Tibial nerve (tissue), 4 donors: ENCODE measurements at regions not wholly inside any gene's neighbourhood (a gene's known extent, or its start where the extent isn't known, plus 50 kb on each side); places are given as distances from the start of the nearest gene placed in this dataset.

Experiments
- DNase-seq, 2 donors: peaks; one replicate each; pipeline ENCODE4 v3.0.0-alpha.2; 2019; ENCODE audit warnings: low spot score in 2 of 2
- H3K27ac ChIP-seq, 4 donors: fragments of 200-600 bp; sonication (generic) in 3 of 4; one replicate each; pipeline ENCODE4 v1.5.1; 2017 to 2019; ENCODE audit warnings: mild to moderate bottlenecking in 1 of 4
- H3K27me3 ChIP-seq, 2 donors: fragments of 200-600 bp; sonication (generic) in 1 of 2; one replicate each; pipeline versions ENCODE4 v1.5.1 to v1.6.0; 2017 to 2019
- H3K36me3 ChIP-seq, 3 donors: fragments of 200-600 bp; sonication (generic); one replicate each; pipeline ENCODE4 v1.5.1; 2018 to 2019
- H3K4me1 ChIP-seq, 4 donors: fragments of 200-600 bp; sonication (generic) in 3 of 4; one replicate each; pipeline ENCODE4 v1.5.1; 2017 to 2019
- H3K4me3 ChIP-seq, 4 donors: fragments of 200-600 bp; sonication (generic) in 3 of 4; one replicate each; pipeline ENCODE4 v1.5.1; 2017 to 2019; ENCODE audit warnings: mild to moderate bottlenecking in 1 of 4, moderate library complexity in 1 of 4
- H3K9me3 ChIP-seq, 4 donors: fragments of 200-600 bp; sonication (generic) in 3 of 4; one replicate each; pipeline ENCODE4 v1.5.1; 2017 to 2019
- CTCF ChIP-seq, 5 experiments: fragments of 200-600 bp in 3 of 5; fragments of 450-650 bp in 2 of 5; sonication (generic) in 3 of 5; IDR thresholded peaks; one replicate each; pipeline ENCODE4 v1.5.1; 2016 to 2019; ENCODE audit warnings: antibody characterized with exemption in 5 of 5, mild to moderate bottlenecking in 3 of 5, moderate library complexity in 2 of 5
- EP300 ChIP-seq, 2 donors: sonication (generic); formaldehyde crosslinking; IDR thresholded peaks; one replicate each; pipeline ENCODE4 v1.6.1; 2017; ENCODE audit warnings: antibody characterized with exemption in 2 of 2, mild to moderate bottlenecking in 1 of 2
- POLR2A ChIP-seq, 2 donors: fragments of 450-650 bp; IDR thresholded peaks; one replicate each; pipeline ENCODE4 v1.6.1; 2017; ENCODE audit warnings: antibody characterized with exemption in 2 of 2, mild to moderate bottlenecking in 2 of 2, moderate library complexity in 2 of 2
- WGBS, 2 donors: methylation state at CpG; one replicate each; pipeline ENCODE4 v1.1.5; 2018; 5-methylcytosine and 5-hydroxymethylcytosine counted together

DNA sequence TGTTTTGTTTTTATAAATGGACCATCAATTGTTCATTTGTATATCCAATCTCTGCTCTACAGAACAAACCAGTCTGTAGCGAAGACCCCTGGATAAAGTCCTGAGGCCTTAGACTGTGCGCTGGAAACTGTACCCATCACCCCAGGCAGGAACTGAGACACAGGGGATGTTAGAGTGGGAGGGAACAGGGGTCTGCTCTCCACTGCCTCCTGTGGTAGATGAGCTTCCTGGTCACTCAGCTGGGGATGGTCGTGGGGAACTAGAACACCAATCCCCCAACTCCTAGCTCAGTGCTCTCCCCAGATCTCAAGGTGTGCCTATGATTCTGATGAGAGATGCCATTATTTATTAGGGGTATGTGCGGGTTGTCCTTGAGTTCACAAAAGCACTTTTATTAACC lies 340.2 kb upstream of the IGF1R start:
- peaks cover 0 to 3% of the 10 kb centered on the region in 2 donors for H3K27me3 ChIP-seq
- 80 to 83% methylated on average over 4 of the region's 4 CpGs for WGBS, 2 donors
- TF ChIP-seq POLR2A (IDR thresholded peaks at IDR 0.05): no peak
- TF ChIP-seq EP300 (IDR thresholded peaks at IDR 0.05): no peak
- no peak for TF ChIP-seq CTCF (IDR thresholded peaks at IDR 0.05)

GRCh38 chr15:98311566-98312188 lies 336.7 kb upstream of the IGF1R start:
- TF ChIP-seq CTCF (IDR thresholded peaks at IDR 0.05) (peak; percentile 68 to 81 (median 74)), POLR2A (IDR thresholded peaks at IDR 0.05) (no peak)
- peak; percentile 84 to 98 for DNase-seq
- no peaks in the 10 kb centered on the region for H3K27me3 ChIP-seq
- no peak overlapping the region for H3K27ac ChIP-seq
- no peak overlapping the region for H3K4me3 ChIP-seq
- no peaks in the 10 kb centered on the region for H3K9me3 ChIP-seq
- no peaks in the 10 kb centered on the region for H3K36me3 ChIP-seq
- 11 to 16% methylated on average over 8 of the region's 8 CpGs for WGBS, 2 donors
- H3K4me1 ChIP-seq: peaks cover 0 to 5% (median 0%) of the 10 kb centered on the region in 4 donors

More for the DNA sequence above, 340.2 kb upstream of the IGF1R start:
- Histone ChIP-seq H3K27ac (no peak overlapping the region), H3K4me1 (peaks cover 0 to 5% (median 0%) of the 10 kb centered on the region in 4 donors), H3K4me3 (no peak overlapping the region), H3K36me3 (no peaks in the 10 kb centered on the region), H3K9me3 (no peaks in the 10 kb centered on the region)
- DNase-seq: no peak

GRCh38 chr15:98312913-98313312 lies 335.4 kb upstream of the IGF1R start:
- 86 to 93% methylated on average over 4 of the region's 4 CpGs for WGBS, 2 donors
- DNase-seq: no peak
- no peaks in the 10 kb centered on the region for H3K27me3 ChIP-seq
- no peaks in the 10 kb centered on the region for H3K9me3 ChIP-seq
- peaks cover 0 to 5% (median 0%) of the 10 kb centered on the region in 4 donors for H3K4me1 ChIP-seq
- TF ChIP-seq CTCF (IDR thresholded peaks at IDR 0.05) (no peak), EP300 (IDR thresholded peaks at IDR 0.05) (no peak), POLR2A (IDR thresholded peaks at IDR 0.05) (no peak)
- no peak overlapping the region for H3K27ac ChIP-seq
- no peaks in the 10 kb centered on the region for H3K36me3 ChIP-seq
- no peak overlapping the region for H3K4me3 ChIP-seq

DNA sequence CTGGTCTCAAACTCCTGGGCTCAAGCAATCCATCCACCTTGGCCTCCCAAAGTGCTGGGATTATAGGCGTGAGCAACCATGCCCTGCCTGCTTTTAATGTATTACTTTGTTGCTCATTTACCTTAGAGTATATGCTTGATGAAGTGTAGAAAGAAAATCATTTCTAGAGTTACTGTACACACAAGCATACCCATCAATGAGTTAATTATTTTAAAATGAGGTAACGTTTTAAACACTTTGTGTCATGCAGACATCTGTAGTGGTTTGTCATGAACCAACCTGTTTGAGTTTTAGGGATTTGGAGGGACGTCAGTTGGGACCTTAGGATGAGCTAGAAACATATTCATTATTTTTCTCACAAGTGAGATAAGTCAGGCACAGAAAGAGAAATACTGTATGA lies 332.4 kb upstream of the IGF1R start:
- peaks cover 0 to 5% (median 0%) of the 10 kb centered on the region in 4 donors for H3K4me1 ChIP-seq
- peaks cover 0 to 5% (median 0%) of the 10 kb centered on the region in 4 donors for H3K9me3 ChIP-seq
- no peaks in the 10 kb centered on the region for H3K27me3 ChIP-seq
- H3K36me3 ChIP-seq: no peaks in the 10 kb centered on the region
- WGBS, 2 donors: 47 to 48% methylated on average over 3 of the region's 3 CpGs
- H3K4me3 ChIP-seq: no peak overlapping the region
- no peak overlapping the region for H3K27ac ChIP-seq
- DNase-seq: no peak
- TF ChIP-seq EP300 (IDR thresholded peaks at IDR 0.05): no peak
- TF ChIP-seq POLR2A (IDR thresholded peaks at IDR 0.05): no peak
- no peak for TF ChIP-seq CTCF (IDR thresholded peaks at IDR 0.05)

- Histone ChIP-seq H3K27ac (no peak overlapping the region), H3K4me3 (no peak overlapping the region), H3K36me3 (no peaks in the 10 kb centered on the region), H3K27me3 (no peaks in the 10 kb centered on the region), H3K4me1 (no peaks in the 10 kb centered on the region), H3K9me3 (peaks cover 0 to 13% (median 0%) of the 10 kb centered on the region in 4 donors)
- no peak for TF ChIP-seq EP300 (IDR thresholded peaks at IDR 0.05)
- no peak for TF ChIP-seq POLR2A (IDR thresholded peaks at IDR 0.05)
- no peak for TF ChIP-seq CTCF (IDR thresholded peaks at IDR 0.05)
- WGBS, 2 donors: 60 to 63% methylated on average over 5 of the region's 5 CpGs
- peak in 1 of 2 donors; percentile 12 for DNase-seq
Measured at GRCh38 chr15:98321896-98322295, 326.4 kb upstream of the IGF1R start.
